NCI-H748 (cell line): ENCODE measurements at regions not wholly inside any gene's neighbourhood (a gene's known extent, or its start where the extent isn't known, plus 50 kb on each side); places are given as distances from the start of the nearest gene placed in this dataset.
A peak's percentile ranks its signal among the peaks of the same experiment; 100 is the strongest.
"Not testable (repeated sequence)": the region's sequence is repeated elsewhere in the genome, so short reads cannot be mapped to it uniquely, and the experiment has no call there.

Experiments used
- DNase-seq: peaks from one replicate; lab custom pipeline; 2025; ENCODE audit not compliant: unreplicated experiment; lab: John Stamatoyannopoulos, UW

GRCh38 chr12:123062681-123063486, 82.4 kb downstream of the ARL6IP4 start:
- no peak for DNase-seq

DNA sequence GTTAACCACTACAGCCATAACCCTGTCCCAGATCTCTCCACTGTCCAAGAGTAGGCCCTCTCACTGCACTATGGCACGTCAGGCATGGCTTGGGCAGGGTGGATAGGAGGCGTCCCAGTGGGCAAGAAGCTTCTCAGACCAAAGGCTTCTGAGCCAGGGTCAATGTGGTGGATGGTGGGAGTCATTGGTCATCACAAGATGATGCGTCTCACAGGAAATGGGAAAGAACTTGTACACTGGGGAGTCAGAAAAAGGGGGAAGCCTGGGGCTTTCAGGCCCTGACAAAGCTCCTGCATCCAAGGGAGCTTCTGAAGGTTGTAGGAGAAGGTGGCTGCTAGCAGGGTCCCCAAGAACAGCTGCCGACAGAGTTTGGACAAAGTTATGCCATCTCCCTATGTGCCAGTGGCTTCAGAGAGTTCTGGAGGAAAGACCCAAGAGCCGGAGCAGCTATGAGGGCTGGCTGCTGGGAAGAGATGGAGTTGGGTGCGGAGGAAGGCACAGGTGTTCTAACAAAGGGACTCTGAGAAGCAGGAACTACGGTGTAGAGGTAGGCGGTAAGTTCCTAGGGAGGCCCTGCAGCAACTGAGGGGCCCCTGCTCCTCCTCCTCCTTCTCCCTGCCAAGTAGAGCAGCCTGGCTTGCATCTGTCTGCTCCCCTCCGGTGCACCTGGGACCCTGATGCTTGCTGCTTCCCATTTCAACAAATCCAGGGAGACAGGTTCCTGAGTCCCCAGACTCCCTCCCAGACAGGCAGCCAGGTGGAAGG, 81.1 kb downstream of the ARL6IP4 start:
- no peak for DNase-seq

GRCh38 chr12:123059500-123059899, 79.0 kb downstream of the ARL6IP4 start:
- DNase-seq = peak; percentile 21

DNA sequence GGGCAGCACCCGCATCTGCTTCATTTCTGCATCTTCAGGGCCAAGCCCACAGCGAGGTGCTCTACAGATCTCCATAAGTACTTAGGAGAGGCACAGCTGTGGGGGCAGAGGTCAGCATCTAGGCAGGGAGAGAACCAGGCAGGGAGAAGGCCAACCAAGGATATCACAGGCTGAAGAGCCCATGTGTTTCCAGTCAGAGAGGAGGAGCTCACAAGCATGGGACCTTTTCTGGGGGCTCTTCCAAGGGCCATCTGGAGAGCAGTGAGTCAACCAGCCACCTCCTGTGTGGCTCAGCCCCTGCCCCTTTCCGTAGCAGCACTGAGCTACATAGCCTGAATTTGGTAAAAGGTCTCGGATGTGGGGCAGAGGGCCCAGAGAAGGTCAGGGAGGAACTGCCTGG, 78.5 kb downstream of the ARL6IP4 start:
- no peak for DNase-seq

DNA sequence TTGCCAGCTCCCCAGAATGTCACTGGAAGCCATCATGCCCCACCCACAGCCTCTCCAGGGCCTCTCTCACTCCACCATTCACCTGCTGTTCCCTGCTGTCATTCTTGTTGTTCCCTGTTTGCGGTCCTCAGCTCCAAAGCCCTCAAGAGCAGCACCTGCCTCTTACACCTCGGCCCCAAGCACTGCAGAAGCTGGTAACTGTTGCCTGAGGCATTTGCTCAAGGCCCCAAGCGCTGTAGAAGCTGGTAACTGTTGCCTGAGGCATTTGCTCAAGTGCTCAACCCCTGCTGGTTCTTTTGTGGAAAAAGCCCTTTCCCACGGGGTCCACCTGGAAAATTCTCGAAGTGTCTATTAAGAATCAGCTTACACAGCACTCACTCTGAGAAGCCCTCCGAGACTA, 78.0 kb downstream of the ARL6IP4 start:
- peak; percentile 85 for DNase-seq

DNA sequence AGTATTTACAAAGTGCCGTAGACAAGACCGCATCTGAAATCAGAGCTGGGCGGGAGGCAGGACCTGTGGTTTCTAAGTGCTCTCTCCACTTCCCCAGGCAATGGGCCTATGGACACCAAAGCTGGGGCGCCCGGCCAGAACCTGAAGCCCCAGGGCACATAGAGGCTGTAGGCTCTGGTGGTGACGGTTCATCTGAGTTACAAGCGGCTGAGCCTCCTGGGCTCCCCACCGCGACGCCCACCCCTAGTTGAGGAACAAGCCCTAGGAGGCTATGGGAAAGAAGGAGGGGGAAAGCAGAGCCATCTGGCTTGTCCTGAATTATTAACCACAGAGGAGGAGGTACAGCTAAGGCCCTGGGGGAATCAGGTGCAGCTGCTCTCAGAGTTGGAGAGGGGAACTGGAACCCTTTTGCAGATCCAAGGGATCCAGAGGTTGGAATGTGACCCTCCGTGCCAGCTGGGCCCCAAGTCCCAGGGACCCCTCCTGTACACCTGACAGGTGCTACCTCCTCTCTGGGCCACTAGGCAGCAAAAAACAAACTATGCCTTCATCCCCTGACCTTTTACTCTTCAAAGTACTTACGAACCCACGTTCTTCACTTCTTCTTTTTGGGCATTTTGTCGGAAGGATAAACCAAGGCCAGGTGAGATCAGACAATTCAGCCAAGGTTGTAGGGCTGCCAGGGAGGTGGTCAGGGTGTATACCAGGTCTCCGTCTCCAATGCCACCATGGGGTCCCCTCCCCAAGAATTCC, 77.2 kb downstream of the ARL6IP4 start:
- no peak for DNase-seq

- no peak for DNase-seq
Observed at GRCh38 chr12:123056709-123057108, 76.2 kb downstream of the ARL6IP4 start.

DNA sequence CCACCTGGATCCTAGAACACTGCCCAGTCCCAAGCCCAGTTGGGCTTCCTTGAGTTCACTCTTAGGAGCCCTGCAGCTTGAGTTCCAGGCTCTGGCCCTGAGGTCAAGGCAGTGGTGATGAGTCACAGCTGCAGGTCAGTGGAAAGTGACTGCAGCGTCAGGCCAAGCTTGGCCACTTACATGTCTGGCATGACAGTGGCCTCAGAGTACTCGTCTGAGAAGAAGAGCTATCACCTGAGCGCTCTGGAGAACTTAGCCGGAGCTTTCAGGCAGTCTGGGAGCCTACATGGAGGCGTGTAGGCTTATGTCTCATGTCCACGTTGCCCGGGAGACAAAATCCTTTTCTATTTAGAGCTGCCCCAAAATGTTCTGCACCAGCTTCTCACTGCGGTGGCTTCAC, 75.6 kb downstream of the ARL6IP4 start:
- no peak for DNase-seq

- DNase-seq = peak; percentile 70
Observed at GRCh38 chr12:123055281-123055766, 74.8 kb downstream of the ARL6IP4 start.

- no peak for DNase-seq
Observed at GRCh38 chr12:123054371-123054770, 73.9 kb downstream of the ARL6IP4 start.

GRCh38 chr12:123051556-123051955, 71.1 kb downstream of the ARL6IP4 start:
- no peak for DNase-seq

GRCh38 chr12:123050913-123051312, 70.4 kb downstream of the ARL6IP4 start:
- no peak for DNase-seq

- DNase-seq = no peak
Observed at GRCh38 chr12:123050331-123050831, 69.9 kb downstream of the ARL6IP4 start.

- DNase-seq = no peak
Observed at GRCh38 chr12:123049398-123050240, 69.1 kb downstream of the ARL6IP4 start.

DNA sequence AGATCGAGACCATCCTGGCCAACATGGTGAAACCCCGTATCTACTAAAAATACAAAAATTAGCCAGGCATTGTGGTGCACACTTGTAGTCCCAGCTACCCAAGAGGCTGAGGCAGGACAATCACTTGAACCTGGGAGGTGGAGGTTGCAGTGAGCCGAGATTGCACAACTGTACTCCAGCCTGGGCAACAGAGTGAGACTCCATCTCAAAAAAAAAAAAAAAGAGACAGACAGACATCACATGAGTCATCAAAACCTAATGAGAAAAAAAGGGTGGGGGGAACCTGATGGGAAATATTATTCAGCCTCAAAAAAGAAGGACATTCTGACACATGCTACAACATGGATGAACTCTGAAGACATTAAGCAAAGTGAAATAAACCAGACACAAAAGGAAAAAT, 67.4 kb downstream of the ARL6IP4 start:
- DNase-seq = not testable (repeated sequence)

GRCh38 chr12:123047289-123047688, 66.8 kb downstream of the ARL6IP4 start:
- no peak for DNase-seq

GRCh38 chr12:123046431-123046830, 66.0 kb downstream of the ARL6IP4 start:
- no peak for DNase-seq

DNA sequence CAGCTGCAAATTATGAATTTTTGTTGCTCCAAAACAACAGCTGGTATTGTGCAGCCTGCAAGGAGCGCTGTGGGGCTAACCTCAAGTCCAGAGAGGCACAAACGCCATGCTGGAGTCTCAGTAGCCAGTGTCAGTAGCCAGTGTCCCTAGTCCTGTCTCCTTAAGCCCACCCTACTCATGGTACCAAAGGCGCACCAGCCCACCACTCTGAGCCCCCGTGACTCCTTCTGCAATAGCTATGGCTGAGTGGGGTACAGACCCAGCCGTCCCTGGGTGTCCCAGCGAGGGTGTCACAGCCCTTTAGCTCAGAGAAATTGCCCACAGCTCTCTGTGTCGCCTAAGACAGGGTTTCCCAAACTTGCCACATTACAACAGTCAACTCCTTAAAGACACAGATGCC, 65.2 kb downstream of the ARL6IP4 start:
- no peak for DNase-seq

DNA sequence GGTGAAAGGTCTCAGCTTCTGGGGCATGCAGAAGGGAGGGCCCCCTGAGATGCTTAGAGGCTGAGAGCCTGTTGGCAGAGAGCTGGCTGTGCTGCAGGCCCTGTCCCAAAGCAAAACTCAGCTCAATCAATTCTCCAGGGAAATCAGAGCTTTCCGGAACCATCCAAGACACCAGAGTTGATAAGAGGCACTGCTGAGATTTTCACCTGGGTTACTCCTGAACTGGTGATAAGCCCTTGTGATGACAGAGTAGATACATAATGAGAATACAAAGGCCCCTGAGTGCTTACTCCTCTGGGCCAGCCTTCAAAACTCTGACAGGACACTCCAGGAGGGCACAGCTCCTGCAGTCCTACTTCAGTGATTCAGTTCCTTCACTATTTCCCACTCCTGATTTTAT, 63.9 kb downstream of the ARL6IP4 start:
- DNase-seq = no peak

GRCh38 chr12:123043536-123044001, 63.1 kb downstream of the ARL6IP4 start:
- DNase-seq = peak; percentile 68
